ENCODE measurements at regions not wholly inside any gene's neighbourhood (a gene's known extent, or its start where the extent isn't known, plus 50 kb on each side); places are given as distances from the start of the nearest gene placed in this dataset.
"Not testable (repeated sequence)": the region's sequence is repeated elsewhere in the genome, so short reads cannot be mapped to it uniquely, and the experiment has no call there.

GRCh38 chr16:5228369-5228768, 130.8 kb upstream of the EEF2KMT start:
- no peak for DNase-seq (ENCODE audit: low spot score)

DNA sequence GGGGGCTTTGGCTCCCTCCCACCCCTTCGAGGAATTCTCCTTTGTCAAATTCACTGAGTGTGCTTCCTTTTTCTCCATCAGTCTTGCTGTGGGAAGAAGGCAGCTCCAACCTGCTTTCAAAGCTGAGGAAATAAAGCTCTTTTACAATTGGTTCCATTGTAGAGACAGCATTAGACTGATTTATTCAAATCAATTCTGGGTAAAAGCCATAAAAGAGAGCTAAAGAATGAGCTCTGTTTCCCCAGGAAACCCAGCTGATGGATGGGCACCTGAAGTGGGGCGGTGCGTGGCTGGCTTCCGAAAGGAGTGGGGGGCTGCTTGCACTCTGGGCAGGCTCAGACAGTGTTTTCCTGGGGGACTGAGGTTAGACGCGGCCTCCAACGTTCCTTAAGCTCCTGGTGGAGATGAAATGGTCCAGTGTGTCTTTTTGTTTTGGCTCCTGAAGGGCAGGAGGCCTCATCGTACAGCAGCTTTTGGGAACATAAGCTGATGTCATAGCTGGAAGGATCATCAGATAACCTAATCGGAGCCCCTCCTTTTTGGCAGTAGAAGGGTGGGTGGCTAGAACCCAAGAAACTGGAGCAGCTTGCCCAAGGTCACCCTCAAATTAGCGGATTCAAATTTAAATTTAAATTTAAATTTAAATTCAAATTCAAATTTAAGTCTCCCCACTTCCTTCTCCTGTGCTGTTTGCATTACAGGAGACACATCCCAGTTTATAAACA, 128.5 kb upstream of the EEF2KMT start:
- no peak for DNase-seq (ENCODE audit: low spot score)

DNA sequence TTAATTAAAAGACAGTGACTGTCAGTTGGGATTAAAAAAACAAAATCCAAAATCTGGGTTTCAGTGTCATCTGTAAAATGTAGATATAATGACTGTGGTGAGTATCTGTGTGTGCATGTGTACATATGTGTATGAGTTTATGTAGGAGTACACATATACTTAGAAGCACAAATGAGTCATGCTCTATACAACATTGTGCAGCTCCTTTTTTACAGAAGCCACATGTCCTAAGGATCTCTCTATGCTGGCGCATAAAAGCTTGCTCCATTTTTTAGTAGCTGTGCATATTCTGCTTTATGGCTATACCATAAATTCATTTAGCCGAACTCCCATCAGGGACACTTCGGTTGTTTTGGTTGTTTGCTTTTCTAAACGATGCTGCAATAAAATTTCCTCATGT, 125.2 kb upstream of the EEF2KMT start:
- no peak for DNase-seq (ENCODE audit: low spot score)

DNA sequence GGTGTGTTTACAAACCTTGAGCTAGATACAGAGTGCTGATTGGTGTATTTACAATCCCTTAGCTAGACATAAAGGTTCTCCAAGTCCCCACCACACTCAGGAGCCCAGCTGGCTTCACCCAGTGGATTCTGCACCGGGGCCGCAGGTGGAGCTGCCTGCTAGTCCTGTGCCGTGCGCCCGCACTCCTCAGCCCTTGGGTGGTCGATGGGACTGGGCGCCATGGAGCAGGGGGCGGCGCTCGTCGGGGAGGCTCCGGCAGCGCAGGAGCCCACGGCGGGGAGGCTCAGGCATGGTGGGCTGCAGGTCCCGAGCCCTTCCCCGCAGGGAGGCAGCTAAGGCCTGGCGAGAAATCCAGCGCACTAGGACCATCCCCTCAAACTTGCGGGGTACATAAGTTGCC, 124.2 kb upstream of the EEF2KMT start:
- DNase-seq (ENCODE audit: low spot score): not testable (repeated sequence)

GRCh38 chr16:5220705-5221104, 123.1 kb upstream of the EEF2KMT start:
- no peak for DNase-seq (ENCODE audit: low spot score)

GRCh38 chr16:5216441-5217080, 119.0 kb upstream of the EEF2KMT start:
- DNase-seq (ENCODE audit: low spot score): no peak

DNA sequence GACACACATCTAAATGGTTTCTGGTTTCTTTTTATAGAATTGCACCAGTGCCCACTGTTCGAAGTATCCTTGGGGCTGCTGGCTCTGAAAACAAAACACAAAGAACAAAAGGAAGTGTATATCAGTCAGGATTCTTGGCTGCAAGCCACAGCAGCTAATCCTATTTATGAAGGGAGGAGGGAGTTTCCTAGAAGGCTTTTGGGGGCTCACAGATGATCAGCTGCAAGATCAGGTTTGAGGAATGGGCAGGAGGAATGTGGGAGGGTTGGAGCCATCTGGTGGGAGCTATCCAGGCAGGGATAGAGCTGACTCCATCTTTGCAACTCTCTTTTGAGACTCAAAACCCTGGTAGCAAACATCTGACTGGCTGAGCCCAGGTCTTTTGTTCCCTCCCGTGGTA, 118.3 kb upstream of the EEF2KMT start:
- no peak for DNase-seq (ENCODE audit: low spot score)

GRCh38 chr16:5214466-5214865, 116.9 kb upstream of the EEF2KMT start:
- no peak for DNase-seq (ENCODE audit: low spot score)

GRCh38 chr16:5212501-5212900, 114.9 kb upstream of the EEF2KMT start:
- DNase-seq (ENCODE audit: low spot score): not testable (repeated sequence)

GRCh38 chr16:5207862-5208498, 110.4 kb upstream of the EEF2KMT start:
- peak; percentile 44 for DNase-seq (ENCODE audit: low spot score)

GRCh38 chr16:5207001-5207523, 109.5 kb upstream of the EEF2KMT start:
- no peak for DNase-seq (ENCODE audit: low spot score)

DNA sequence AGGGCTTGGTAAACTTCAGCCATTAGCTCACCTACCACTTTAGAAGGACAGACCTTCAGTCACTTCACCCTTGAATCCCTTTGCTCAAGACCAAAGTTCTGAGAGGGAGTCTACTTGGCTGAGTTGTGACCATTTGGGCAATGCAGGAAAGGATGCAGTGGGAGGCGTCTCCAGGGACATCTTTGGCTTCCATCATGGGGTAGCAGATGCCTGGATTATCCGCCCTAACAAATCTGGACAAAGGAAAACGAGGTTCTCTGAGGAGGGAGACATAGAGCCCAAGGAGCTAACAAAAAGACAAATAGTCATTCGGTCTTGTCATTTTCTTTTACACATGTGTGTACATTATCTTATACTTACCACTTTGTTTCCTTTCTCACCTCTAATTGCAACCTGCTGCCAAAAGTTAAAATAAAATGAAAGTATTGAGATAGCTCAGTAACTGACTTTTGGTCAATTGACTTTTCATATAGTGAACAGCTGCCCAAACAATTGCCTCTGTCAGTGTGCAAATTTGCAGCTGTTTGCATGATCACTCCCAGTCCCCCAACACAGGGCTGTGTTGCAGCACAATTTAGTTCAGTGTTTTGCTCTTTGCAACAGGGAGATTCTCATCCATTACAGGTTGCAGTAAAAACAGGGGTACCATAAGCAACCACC, 108.9 kb upstream of the EEF2KMT start:
- no peak for DNase-seq (ENCODE audit: low spot score)

GRCh38 chr16:5205361-5206040, 107.9 kb upstream of the EEF2KMT start:
- no peak for DNase-seq (ENCODE audit: low spot score)

DNA sequence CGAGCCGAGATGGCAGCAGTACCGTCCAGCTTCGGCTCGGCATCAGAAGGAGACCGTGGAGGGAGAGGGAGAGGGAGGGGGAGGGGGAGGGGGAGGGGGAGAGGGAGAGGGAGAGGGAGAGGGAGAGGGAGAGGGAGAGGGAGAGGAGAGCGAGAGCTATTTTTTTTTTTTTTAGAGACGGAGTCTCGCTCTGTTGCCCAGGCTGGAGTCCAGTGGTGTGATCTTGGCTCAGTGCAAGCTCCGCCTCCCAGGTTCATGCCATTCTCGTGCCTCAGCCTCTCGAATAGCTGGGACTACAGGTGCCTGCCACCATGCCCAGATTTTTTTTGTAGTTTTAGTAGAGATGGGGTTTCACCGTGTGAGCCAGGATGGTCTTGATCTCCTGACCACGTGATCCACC, 106.1 kb upstream of the EEF2KMT start:
- DNase-seq (ENCODE audit: low spot score): not testable (repeated sequence)

- no peak for DNase-seq (ENCODE audit: low spot score)
Observed at GRCh38 chr16:5200123-5200522, 102.5 kb upstream of the EEF2KMT start.

DNA sequence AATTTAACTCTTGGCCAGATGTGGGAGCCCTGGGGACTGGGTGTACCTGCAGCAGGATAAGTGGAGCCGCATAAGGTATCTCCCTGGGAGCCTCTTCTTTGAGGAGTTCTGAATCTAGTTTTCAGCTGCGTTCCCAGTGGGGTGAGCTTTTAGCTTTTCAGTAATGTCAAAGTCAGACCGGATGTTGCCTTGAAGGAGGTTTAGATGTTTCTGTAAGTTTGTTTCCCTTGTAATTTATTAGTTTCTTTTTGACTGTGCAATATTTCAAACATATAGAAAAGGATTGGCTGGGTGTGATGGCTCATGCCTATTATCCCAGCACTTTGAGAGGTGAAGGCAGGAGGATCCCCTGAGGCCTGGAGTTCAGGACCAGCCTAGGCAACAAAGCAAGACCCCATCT, 98.6 kb upstream of the EEF2KMT start:
- DNase-seq (ENCODE audit: low spot score): no peak

DNA sequence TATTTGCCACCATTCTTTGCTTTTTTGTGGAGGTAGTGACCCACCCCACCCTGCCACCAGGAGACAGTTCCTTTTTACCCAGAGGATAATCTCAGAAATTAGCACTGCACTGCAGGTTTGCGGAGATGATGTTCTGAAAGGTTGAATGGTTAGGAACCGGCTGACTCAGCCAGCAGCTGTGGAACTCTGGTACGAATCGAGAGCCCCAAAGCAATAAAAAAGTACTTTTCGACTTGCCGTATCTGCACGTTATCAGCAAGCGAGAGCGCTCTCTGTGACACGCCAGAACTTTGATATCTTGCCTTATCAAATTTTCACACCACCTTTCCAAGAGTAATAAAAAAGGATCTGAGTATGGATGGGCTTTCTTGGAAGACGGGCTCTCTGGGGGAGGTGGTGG, 96.3 kb upstream of the EEF2KMT start:
- DNase-seq (ENCODE audit: low spot score): no peak

GRCh38 chr16:5188989-5189352, 91.4 kb upstream of the EEF2KMT start:
- DNase-seq (ENCODE audit: low spot score): no peak

DNA sequence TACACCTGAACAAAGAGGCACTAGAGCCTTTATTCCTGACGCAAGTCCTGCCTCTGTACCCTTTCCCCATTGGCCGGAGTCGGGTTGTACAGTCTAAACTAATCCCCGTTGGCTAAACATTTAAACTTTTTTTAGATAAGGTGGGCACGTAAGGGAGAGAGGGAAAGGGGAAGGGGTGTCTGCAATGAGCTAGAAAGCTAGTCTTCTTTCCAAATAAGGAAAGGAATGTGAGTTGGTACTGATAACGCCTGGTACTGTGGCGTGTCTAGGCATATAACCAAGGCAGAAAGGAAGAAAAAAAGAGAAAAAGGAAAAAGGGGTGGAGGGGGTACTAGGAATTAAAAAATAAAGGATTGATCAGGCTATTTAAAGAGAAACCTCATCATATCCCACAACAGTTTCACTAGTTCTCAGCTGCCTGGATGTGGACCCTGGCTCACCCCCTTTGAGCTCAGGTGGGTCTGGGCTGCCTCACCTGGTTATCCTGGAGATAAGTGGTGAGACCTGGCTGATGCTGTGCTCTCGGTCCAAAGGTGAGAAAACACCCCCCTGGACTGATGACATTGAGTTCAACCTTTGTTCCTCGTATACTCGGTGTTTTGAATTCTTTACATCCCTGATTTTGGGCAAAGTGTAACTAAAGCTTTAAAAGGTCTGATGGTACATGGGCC, 90.9 kb upstream of the EEF2KMT start:
- DNase-seq (ENCODE audit: low spot score): no peak

DNA sequence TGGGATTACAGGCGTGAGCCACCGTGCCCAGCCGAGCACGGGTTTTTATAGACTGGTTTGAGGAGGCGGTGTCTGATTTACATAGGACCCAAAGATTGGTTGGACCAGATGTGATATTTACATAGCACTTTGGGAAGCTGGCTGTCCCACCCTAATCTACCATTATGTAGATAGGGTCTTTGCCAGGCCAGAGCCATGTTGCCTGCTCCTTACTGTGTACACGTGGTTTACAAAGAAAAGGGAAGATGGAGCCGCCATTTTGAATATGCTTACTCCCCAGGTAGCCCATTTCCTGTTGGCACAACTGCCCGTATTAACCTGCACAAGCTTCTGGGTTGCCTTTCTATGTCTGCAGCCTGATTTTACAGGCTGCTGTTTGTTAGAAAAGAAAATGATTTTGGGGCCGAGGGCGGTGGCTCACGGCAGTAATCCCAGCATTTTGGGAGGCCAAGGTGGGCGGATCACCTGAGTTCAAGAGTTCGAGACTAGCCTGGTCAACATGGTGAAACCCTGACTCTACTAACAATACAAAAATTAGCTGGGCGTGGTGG, 89.9 kb upstream of the EEF2KMT start:
- DNase-seq (ENCODE audit: low spot score): no peak

GRCh38 chr16:5186381-5186903, 88.8 kb upstream of the EEF2KMT start:
- no peak for DNase-seq (ENCODE audit: low spot score)

Measured in HT-29 (cell line).